K562 (cell line): ENCODE measurements at regions not wholly inside any gene's neighbourhood (a gene's known extent, or its start where the extent isn't known, plus 50 kb on each side); places are given as distances from the start of the nearest gene placed in this dataset.

Experiments used
- ATF6 ChIP-seq: sonication (generic); formaldehyde crosslinking; IDR thresholded peaks from 2 replicates; pipeline ENCODE4 v1.4.0; 2020; ENCODE audit warnings: mild to moderate bottlenecking, missing genetic modification reagents
- BHLHE40 ChIP-seq: IDR thresholded peaks from 2 replicates; pipeline ENCODE4 v1.6.1; 2011; ENCODE audit warnings: low read length, improper control_type of control experiment
- FOXP1 ChIP-seq: sonication (generic); formaldehyde crosslinking; IDR thresholded peaks from 2 replicates; pipeline ENCODE4 v1.8.0; 2022; ENCODE audit warnings: mild to moderate bottlenecking, missing genetic modification reagents
- GATAD2B ChIP-seq: fragments of 450-650 bp; IDR thresholded peaks from 2 replicates; pipeline ENCODE4 v1.6.1; 2017; ENCODE audit warnings: mild to moderate bottlenecking, borderline replicate concordance
- MIER1 ChIP-seq: fragments of 450-650 bp; IDR thresholded peaks from 2 replicates; pipeline ENCODE4 v1.6.1; 2016; ENCODE audit warnings: antibody characterized with exemption, mild to moderate bottlenecking, low read depth
- NCOA4 ChIP-seq: fragments of 450-650 bp; IDR thresholded peaks from 2 replicates; pipeline ENCODE4 v1.6.1; 2018; ENCODE audit warnings: mild to moderate bottlenecking; ENCODE audit not compliant: partially characterized antibody
- PATZ1 ChIP-seq: fragments of 250-450 bp; sonication (Bioruptor Pico); IDR thresholded peaks from 2 replicates; pipeline ENCODE4 v1.5.0; 2020; ENCODE audit warnings: mild to moderate bottlenecking, borderline replicate concordance
- PCBP2 ChIP-seq: fragments of 200-400 bp; formaldehyde crosslinking; IDR thresholded peaks from 2 replicates; pipeline ENCODE4 v1.6.1; 2018; ENCODE audit warnings: low read length, low read depth, mild to moderate bottlenecking, moderate library complexity; ENCODE audit not compliant: poor library complexity, severe bottlenecking
- PTRF ChIP-seq: fragments of 450-650 bp; IDR thresholded peaks from 2 replicates; pipeline ENCODE4 v1.6.1; 2016; ENCODE audit warnings: mild to moderate bottlenecking, missing genetic modification characterization, missing compliant biosample characterization
- REST ChIP-seq, 2 experiments: fragments of 450-650 bp; formaldehyde crosslinking in 1 of 2; IDR thresholded peaks; 2 replicates each; pipeline versions ENCODE4 v1.4.0 to v1.6.1; 2014 to 2020; ENCODE audit warnings: mild to moderate bottlenecking in 2 of 2, borderline replicate concordance in 1 of 2, low read depth in 1 of 2
- SETDB1 ChIP-seq: IDR thresholded peaks from one replicate; pipeline ENCODE4 v1.6.1; 2012; ENCODE audit warnings: low read length, control low read depth, inconsistent platforms
- ZNF134 ChIP-seq: fragments of 250-450 bp; sonication (Bioruptor Pico); conservative IDR thresholded peaks from 2 replicates; pipeline ENCODE4 v1.4.0; 2020
- ZNF551 ChIP-seq: fragments of 250-450 bp; sonication (Bioruptor Pico); IDR thresholded peaks from 2 replicates; pipeline ENCODE4 v1.5.0; 2021; ENCODE audit warnings: mild to moderate bottlenecking, moderate library complexity
- TF ChIP-seq, protein P1 (sequence below): sonication (generic); formaldehyde crosslinking; IDR thresholded peaks from 2 replicates; pipeline ENCODE4 v1.8.0; 2022; ENCODE audit warnings: missing genetic modification reagents, mild to moderate bottlenecking, moderate library complexity, borderline replicate concordance

DNA sequence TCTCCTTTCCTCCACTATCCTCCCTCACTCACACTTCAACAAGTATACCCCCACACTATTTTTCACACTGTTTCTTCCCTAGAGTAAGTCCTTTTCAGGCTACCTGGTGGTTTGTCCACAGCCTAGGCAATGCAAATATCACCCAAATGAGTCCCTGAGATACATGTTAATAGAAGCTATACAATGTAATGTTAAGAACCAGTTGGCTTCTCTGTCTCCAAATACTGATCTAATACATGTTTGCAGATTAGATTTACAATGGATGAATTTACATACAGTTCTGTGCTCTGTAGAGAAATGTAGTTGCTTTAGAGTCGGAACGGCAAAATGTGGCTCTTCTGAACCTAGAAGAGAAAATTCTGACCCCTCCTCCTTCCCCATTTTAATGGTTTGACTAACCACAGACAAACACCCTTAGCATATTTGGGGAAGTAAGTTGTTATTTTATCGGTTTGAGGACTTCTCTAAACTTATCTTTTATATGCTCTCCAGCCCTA is 63.6 kb upstream of the MBNL1 start (continued):
- TF ChIP-seq PATZ1 (CRISPR knock-in tag) (no peak), REST (IDR thresholded peaks at IDR 0.05; ENCODE audit: borderline replicate concordance) (no peak), REST (CRISPR knock-in tag; IDR thresholded peaks at IDR 0.05; ENCODE audit: low read depth) (no peak), ZNF134 (CRISPR knock-in tag) (no peak), PTRF (tag) (no peak), MIER1 (no peak), SETDB1 (no peak), BHLHE40 (no peak), ZNF551 (CRISPR knock-in tag) (no peak), PCBP2 (no peak), ATF6 (no peak), FOXP1 (CRISPR knock-in tag) (no peak), GATAD2B (no peak), NCOA4 (no peak)
- TF ChIP-seq, protein P1, sequence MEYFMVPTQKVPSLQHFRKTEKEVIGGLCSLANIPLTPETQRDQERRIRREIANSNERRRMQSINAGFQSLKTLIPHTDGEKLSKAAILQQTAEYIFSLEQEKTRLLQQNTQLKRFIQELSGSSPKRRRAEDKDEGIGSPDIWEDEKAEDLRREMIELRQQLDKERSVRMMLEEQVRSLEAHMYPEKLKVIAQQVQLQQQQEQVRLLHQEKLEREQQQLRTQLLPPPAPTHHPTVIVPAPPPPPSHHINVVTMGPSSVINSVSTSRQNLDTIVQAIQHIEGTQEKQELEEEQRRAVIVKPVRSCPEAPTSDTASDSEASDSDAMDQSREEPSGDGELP (CRISPR knock-in tag), result no peak
